ENCODE measurements at regions not wholly inside any gene's neighbourhood (a gene's known extent, or its start where the extent isn't known, plus 50 kb on each side); places are given as distances from the start of the nearest gene placed in this dataset.

GRCh38 chr15:91508633-91509032 lies 344.9 kb upstream of the SLCO3A1 start:
- no peak overlapping the region for H2AFZ ChIP-seq
- no peak for TF ChIP-seq JUNB (IDR thresholded peaks at IDR 0.05; ENCODE audit: unreplicated experiment)
- no peak for TF ChIP-seq EZH2phosphoT487 (IDR thresholded peaks at IDR 0.05; ENCODE audit: unreplicated experiment)
- TF ChIP-seq, protein P1, sequence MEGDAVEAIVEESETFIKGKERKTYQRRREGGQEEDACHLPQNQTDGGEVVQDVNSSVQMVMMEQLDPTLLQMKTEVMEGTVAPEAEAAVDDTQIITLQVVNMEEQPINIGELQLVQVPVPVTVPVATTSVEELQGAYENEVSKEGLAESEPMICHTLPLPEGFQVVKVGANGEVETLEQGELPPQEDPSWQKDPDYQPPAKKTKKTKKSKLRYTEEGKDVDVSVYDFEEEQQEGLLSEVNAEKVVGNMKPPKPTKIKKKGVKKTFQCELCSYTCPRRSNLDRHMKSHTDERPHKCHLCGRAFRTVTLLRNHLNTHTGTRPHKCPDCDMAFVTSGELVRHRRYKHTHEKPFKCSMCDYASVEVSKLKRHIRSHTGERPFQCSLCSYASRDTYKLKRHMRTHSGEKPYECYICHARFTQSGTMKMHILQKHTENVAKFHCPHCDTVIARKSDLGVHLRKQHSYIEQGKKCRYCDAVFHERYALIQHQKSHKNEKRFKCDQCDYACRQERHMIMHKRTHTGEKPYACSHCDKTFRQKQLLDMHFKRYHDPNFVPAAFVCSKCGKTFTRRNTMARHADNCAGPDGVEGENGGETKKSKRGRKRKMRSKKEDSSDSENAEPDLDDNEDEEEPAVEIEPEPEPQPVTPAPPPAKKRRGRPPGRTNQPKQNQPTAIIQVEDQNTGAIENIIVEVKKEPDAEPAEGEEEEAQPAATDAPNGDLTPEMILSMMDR (conservative IDR thresholded peaks at IDR 0.05; ENCODE audit: low read depth in 2 of 2): no peak
- TF ChIP-seq EZH2 (IDR thresholded peaks at IDR 0.05; ENCODE audit: low read depth, unreplicated experiment): no peak
- TF ChIP-seq, protein P2, sequence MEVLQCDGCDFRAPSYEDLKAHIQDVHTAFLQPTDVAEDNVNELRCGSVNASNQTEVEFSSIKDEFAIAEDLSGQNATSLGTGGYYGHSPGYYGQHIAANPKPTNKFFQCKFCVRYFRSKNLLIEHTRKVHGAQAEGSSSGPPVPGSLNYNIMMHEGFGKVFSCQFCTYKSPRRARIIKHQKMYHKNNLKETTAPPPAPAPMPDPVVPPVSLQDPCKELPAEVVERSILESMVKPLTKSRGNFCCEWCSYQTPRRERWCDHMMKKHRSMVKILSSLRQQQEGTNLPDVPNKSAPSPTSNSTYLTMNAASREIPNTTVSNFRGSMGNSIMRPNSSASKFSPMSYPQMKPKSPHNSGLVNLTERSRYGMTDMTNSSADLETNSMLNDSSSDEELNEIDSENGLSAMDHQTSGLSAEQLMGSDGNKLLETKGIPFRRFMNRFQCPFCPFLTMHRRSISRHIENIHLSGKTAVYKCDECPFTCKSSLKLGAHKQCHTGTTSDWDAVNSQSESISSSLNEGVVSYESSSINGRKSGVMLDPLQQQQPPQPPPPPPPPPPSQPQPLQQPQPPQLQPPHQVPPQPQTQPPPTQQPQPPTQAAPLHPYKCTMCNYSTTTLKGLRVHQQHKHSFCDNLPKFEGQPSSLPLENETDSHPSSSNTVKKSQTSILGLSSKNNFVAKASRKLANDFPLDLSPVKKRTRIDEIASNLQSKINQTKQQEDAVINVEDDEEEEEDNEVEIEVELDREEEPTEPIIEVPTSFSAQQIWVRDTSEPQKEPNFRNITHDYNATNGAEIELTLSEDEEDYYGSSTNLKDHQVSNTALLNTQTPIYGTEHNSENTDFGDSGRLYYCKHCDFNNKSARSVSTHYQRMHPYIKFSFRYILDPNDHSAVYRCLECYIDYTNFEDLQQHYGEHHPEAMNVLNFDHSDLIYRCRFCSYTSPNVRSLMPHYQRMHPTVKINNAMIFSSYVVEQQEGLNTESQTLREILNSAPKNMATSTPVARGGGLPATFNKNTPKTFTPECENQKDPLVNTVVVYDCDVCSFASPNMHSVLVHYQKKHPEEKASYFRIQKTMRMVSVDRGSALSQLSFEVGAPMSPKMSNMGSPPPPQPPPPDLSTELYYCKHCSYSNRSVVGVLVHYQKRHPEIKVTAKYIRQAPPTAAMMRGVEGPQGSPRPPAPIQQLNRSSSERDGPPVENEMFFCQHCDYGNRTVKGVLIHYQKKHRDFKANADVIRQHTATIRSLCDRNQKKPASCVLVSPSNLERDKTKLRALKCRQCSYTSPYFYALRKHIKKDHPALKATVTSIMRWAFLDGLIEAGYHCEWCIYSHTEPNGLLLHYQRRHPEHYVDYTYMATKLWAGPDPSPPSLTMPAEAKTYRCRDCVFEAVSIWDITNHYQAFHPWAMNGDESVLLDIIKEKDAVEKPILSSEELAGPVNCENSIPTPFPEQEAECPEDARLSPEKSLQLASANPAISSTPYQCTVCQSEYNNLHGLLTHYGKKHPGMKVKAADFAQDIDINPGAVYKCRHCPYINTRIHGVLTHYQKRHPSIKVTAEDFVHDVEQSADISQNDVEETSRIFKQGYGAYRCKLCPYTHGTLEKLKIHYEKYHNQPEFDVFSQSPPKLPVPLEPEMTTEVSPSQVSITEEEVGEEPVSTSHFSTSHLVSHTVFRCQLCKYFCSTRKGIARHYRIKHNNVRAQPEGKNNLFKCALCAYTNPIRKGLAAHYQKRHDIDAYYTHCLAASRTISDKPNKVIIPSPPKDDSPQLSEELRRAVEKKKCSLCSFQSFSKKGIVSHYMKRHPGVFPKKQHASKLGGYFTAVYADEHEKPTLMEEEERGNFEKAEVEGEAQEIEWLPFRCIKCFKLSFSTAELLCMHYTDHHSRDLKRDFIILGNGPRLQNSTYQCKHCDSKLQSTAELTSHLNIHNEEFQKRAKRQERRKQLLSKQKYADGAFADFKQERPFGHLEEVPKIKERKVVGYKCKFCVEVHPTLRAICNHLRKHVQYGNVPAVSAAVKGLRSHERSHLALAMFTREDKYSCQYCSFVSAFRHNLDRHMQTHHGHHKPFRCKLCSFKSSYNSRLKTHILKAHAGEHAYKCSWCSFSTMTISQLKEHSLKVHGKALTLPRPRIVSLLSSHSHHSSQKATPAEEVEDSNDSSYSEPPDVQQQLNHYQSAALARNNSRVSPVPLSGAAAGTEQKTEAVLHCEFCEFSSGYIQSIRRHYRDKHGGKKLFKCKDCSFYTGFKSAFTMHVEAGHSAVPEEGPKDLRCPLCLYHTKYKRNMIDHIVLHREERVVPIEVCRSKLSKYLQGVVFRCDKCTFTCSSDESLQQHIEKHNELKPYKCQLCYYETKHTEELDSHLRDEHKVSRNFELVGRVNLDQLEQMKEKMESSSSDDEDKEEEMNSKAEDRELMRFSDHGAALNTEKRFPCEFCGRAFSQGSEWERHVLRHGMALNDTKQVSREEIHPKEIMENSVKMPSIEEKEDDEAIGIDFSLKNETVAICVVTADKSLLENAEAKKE (CRISPR knock-in tag; IDR thresholded peaks at IDR 0.05): no peak
- no peak for TF ChIP-seq ZNF331 (CRISPR knock-in tag; IDR thresholded peaks at IDR 0.05; ENCODE audit: low read depth)
- TF ChIP-seq STAT1 (IDR thresholded peaks at IDR 0.05; ENCODE audit: unreplicated experiment): no peak
- TF ChIP-seq ZNF114 (CRISPR knock-in tag; IDR thresholded peaks at IDR 0.05): no peak
- no peak for TF ChIP-seq REST (IDR thresholded peaks at IDR 0.05; ENCODE audit: unreplicated experiment)
- no peak for TF ChIP-seq ETS1 (IDR thresholded peaks at IDR 0.05)
- no peak for TF ChIP-seq NANOG (IDR thresholded peaks at IDR 0.05; ENCODE audit: borderline replicate concordance)
- no peak for TF ChIP-seq CREB1 (CRISPR knock-in tag; IDR thresholded peaks at IDR 0.05; ENCODE audit: low read depth)
- TF ChIP-seq POLR2AphosphoS5 (IDR thresholded peaks at IDR 0.05; ENCODE audit: low read depth): no peak
- no peak overlapping the region for H3K4me3 Mint-ChIP-seq
- no peaks in the 10 kb centered on the region for H3K4me1 ChIP-seq (ENCODE audit: insufficient read depth)
- no peak overlapping the region for H3K27ac ChIP-seq (ENCODE audit: low read depth)
- H3K4me1 Mint-ChIP-seq: no peaks in the 10 kb centered on the region
- DNase-seq (ENCODE audit: low spot score) (no peak), ATAC-seq (no peak)
- H3K9me2 ChIP-seq (ENCODE audit: insufficient read depth): 0 out of 2 replicates have a peak, but pooled peaks cover 7% of the 10 kb centered on the region
- H3K27me3 ChIP-seq (ENCODE audit: insufficient read depth): no peaks in the 10 kb centered on the region
- H3K9me3 Mint-ChIP-seq: peaks cover 3% of the 10 kb centered on the region; the same call in 2 of the 3 replicates
- H3F3A ChIP-seq (replicated peaks; ENCODE audit: low read depth): no peaks in the 10 kb centered on the region
- no peak overlapping the region for H3K4me3 ChIP-seq
- no peaks in the 10 kb centered on the region for H4K20me1 ChIP-seq (replicated peaks; ENCODE audit: insufficient read depth)
- no peaks in the 10 kb centered on the region for H3K27me3 Mint-ChIP-seq (ENCODE audit: insufficient read depth, low read depth, poor library complexity)
- H3K79me2 ChIP-seq (replicated peaks; ENCODE audit: insufficient read depth): no peaks in the 10 kb centered on the region
- no peak overlapping the region for H3K27ac Mint-ChIP-seq
- H3K36me3 ChIP-seq (ENCODE audit: insufficient read depth): no peaks in the 10 kb centered on the region
- no peak overlapping the region for H3K4me2 ChIP-seq
- H3K36me3 Mint-ChIP-seq (ENCODE audit: low read depth): no peaks in the 10 kb centered on the region
